ENCODE measurements at regions not wholly inside any gene's neighbourhood (a gene's known extent, or its start where the extent isn't known, plus 50 kb on each side); places are given as distances from the start of the nearest gene placed in this dataset.

- TF ChIP-seq CTCF (IDR thresholded peaks at IDR 0.05; ENCODE audit: low read depth, low read length): no peak
- no peak for TF ChIP-seq POLR2A (IDR thresholded peaks at IDR 0.05; ENCODE audit: extremely low read depth, insufficient read length)
- no peak for TF ChIP-seq MYC (IDR thresholded peaks at IDR 0.05; ENCODE audit: low read depth, low read length)
- TF ChIP-seq MAX (IDR thresholded peaks at IDR 0.05; ENCODE audit: low read depth, low read length): no peak
Observed at GRCh38 chrX:124203311-124203710, 129.1 kb upstream of the TEX13D start.
